ENCODE measurements at regions not wholly inside any gene's neighbourhood (a gene's known extent, or its start where the extent isn't known, plus 50 kb on each side); places are given as distances from the start of the nearest gene placed in this dataset.

- peak; percentile 27; the same call in 1 of the 3 replicates for ATAC-seq
These were observed 167.7 kb upstream of the INHBA start for GRCh38 chr7:41870461-41871138.

DNA sequence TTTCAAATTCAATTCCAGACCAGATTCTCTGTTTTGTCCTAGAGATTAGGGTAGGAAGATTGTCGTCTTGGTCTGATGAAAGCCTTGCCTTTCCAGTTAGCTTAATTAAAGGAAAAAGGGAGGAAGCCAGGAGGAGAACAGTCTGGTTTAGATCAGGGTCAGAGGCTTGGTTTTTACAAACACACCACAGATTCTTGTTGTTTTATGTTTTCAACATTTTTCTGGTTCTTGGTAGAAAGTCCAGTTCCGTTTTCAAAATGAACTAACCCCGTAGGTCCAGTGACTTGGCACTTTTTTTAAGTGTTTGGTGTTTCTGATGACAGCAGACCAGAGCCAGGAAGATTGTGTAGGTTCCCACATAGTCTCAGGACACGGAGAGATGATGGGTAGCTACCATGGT lies 167.1 kb upstream of the INHBA start:
- peak; percentile 63; the same call in 2 of the 3 replicates for ATAC-seq
- no peak for TF ChIP-seq TSHZ2 (CRISPR knock-in tag; IDR thresholded peaks at IDR 0.05)
- no peak for TF ChIP-seq GLIS3 (CRISPR knock-in tag; IDR thresholded peaks at IDR 0.05)
- TF ChIP-seq TOX (CRISPR knock-in tag; IDR thresholded peaks at IDR 0.05; ENCODE audit: borderline replicate concordance), result no peak
- no peak for TF ChIP-seq ISL1 (CRISPR knock-in tag; IDR thresholded peaks at IDR 0.05)
- TF ChIP-seq PATZ1 (CRISPR knock-in tag; IDR thresholded peaks at IDR 0.05; ENCODE audit: borderline replicate concordance), result no peak
- no peak for TF ChIP-seq ZFP3 (CRISPR knock-in tag; IDR thresholded peaks at IDR 0.05)
- TF ChIP-seq CSDC2 (CRISPR knock-in tag; IDR thresholded peaks at IDR 0.05), result no peak
- TF ChIP-seq OSR1 (CRISPR knock-in tag; IDR thresholded peaks at IDR 0.05), result no peak
- TF ChIP-seq PPARA (CRISPR knock-in tag; IDR thresholded peaks at IDR 0.05; ENCODE audit: borderline replicate concordance), result no peak
- TF ChIP-seq ARNTL (CRISPR knock-in tag; IDR thresholded peaks at IDR 0.05; ENCODE audit: borderline replicate concordance, low read depth), result no peak

More at GRCh38 chr7:41870461-41871138, 167.7 kb upstream of the INHBA start:
- TF ChIP-seq ZNF70 (CRISPR knock-in tag; IDR thresholded peaks at IDR 0.05), result no peak

GRCh38 chr7:41869596-41869995 lies 166.7 kb upstream of the INHBA start:
- ATAC-seq, result peak; percentile 13; the same call in 1 of the 3 replicates
- TF ChIP-seq BACH2 (CRISPR knock-in tag; IDR thresholded peaks at IDR 0.05; ENCODE audit: borderline replicate concordance) (no peak), TCF4 (CRISPR knock-in tag; IDR thresholded peaks at IDR 0.05; ENCODE audit: borderline replicate concordance) (no peak), TSHZ2 (CRISPR knock-in tag; IDR thresholded peaks at IDR 0.05) (no peak), PPARA (CRISPR knock-in tag; IDR thresholded peaks at IDR 0.05; ENCODE audit: borderline replicate concordance) (no peak), ZNF565 (CRISPR knock-in tag; conservative IDR thresholded peaks at IDR 0.05; ENCODE audit: low read depth) (no peak), ZNF8 (CRISPR knock-in tag; IDR thresholded peaks at IDR 0.05) (no peak), OSR1 (CRISPR knock-in tag; IDR thresholded peaks at IDR 0.05) (no peak), SNAI2 (CRISPR knock-in tag; IDR thresholded peaks at IDR 0.05) (no peak), GLIS3 (CRISPR knock-in tag; IDR thresholded peaks at IDR 0.05) (no peak), PATZ1 (CRISPR knock-in tag; IDR thresholded peaks at IDR 0.05; ENCODE audit: borderline replicate concordance) (no peak), TOX (CRISPR knock-in tag; IDR thresholded peaks at IDR 0.05; ENCODE audit: borderline replicate concordance) (no peak), CSDC2 (CRISPR knock-in tag; IDR thresholded peaks at IDR 0.05) (no peak), ZC3H10 (CRISPR knock-in tag; IDR thresholded peaks at IDR 0.05) (no peak)
- TF ChIP-seq, protein P1, sequence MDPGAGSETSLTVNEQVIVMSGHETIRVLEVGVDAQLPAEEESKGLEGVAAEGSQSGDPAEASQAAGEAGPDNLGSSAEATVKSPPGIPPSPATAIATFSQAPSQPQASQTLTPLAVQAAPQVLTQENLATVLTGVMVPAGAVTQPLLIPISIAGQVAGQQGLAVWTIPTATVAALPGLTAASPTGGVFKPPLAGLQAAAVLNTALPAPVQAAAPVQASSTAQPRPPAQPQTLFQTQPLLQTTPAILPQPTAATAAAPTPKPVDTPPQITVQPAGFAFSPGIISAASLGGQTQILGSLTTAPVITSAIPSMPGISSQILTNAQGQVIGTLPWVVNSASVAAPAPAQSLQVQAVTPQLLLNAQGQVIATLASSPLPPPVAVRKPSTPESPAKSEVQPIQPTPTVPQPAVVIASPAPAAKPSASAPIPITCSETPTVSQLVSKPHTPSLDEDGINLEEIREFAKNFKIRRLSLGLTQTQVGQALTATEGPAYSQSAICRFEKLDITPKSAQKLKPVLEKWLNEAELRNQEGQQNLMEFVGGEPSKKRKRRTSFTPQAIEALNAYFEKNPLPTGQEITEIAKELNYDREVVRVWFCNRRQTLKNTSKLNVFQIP (CRISPR knock-in tag; IDR thresholded peaks at IDR 0.05; ENCODE audit: borderline replicate concordance, low read depth), result no peak
- TF ChIP-seq, protein P2, sequence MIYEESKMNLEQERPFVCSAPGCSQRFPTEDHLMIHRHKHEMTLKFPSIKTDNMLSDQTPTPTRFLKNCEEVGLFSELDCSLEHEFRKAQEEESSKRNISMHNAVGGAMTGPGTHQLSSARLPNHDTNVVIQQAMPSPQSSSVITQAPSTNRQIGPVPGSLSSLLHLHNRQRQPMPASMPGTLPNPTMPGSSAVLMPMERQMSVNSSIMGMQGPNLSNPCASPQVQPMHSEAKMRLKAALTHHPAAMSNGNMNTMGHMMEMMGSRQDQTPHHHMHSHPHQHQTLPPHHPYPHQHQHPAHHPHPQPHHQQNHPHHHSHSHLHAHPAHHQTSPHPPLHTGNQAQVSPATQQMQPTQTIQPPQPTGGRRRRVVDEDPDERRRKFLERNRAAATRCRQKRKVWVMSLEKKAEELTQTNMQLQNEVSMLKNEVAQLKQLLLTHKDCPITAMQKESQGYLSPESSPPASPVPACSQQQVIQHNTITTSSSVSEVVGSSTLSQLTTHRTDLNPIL (CRISPR knock-in tag; IDR thresholded peaks at IDR 0.05; ENCODE audit: low read depth), result no peak

Measured in SK-N-SH treated with all-trans-retinoic acid at 6 μM for 48 hours (cell line).